VCaP (cell line): ENCODE measurements at regions not wholly inside any gene's neighbourhood (a gene's known extent, or its start where the extent isn't known, plus 50 kb on each side); places are given as distances from the start of the nearest gene placed in this dataset.
A peak's percentile ranks its signal among the peaks of the same experiment; 100 is the strongest.

Source experiments
- H3K27ac ChIP-seq: fragments of 450-650 bp; 2 replicates; pipeline ENCODE4 v1.5.1; 2017
- TF ChIP-seq, protein P1 (sequence below): fragments of 450-650 bp; conservative IDR thresholded peaks from 2 replicates; pipeline ENCODE4 v1.5.1; 2017; ENCODE audit warnings: mild to moderate bottlenecking, moderate library complexity

DNA sequence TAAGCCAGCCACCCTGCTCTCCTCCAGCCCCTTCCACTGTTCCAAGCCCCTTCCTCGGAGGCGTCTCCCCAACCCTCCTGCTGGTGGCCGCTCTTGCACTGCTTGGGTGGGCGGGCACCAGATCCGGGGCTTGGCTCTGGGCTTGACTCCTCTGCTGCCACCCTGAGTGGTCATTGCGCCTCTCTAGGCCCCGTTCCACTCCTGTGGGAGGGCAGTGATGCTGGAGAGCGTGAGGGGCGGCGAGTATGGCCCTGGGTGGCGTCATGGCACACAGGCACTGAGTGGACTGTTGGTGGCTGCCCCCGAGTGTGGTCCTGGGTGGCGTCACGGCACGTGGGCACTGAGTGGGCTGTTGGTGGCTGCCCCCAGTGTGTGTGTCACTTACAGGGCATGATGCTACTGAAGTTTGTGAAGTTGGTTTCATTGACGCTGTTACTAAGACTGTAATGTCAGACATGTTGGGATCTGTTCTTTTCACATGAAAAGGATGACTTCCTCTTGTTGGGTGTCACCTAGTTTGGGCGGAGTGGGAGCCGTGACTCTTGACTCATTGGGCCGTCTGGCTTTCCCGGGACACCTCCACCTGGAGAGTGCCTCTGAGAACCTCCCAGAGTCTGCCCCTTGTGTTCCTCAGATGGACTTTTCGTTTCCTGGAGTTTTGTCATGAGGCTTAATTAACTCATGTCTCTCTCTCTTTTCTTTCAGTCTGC lies 55.9 kb upstream of the HGFAC start:
- TF ChIP-seq, protein P1, sequence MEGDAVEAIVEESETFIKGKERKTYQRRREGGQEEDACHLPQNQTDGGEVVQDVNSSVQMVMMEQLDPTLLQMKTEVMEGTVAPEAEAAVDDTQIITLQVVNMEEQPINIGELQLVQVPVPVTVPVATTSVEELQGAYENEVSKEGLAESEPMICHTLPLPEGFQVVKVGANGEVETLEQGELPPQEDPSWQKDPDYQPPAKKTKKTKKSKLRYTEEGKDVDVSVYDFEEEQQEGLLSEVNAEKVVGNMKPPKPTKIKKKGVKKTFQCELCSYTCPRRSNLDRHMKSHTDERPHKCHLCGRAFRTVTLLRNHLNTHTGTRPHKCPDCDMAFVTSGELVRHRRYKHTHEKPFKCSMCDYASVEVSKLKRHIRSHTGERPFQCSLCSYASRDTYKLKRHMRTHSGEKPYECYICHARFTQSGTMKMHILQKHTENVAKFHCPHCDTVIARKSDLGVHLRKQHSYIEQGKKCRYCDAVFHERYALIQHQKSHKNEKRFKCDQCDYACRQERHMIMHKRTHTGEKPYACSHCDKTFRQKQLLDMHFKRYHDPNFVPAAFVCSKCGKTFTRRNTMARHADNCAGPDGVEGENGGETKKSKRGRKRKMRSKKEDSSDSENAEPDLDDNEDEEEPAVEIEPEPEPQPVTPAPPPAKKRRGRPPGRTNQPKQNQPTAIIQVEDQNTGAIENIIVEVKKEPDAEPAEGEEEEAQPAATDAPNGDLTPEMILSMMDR, result no peak
- no peak overlapping the region; the same call in 1 of the 2 replicates for H3K27ac ChIP-seq

DNA sequence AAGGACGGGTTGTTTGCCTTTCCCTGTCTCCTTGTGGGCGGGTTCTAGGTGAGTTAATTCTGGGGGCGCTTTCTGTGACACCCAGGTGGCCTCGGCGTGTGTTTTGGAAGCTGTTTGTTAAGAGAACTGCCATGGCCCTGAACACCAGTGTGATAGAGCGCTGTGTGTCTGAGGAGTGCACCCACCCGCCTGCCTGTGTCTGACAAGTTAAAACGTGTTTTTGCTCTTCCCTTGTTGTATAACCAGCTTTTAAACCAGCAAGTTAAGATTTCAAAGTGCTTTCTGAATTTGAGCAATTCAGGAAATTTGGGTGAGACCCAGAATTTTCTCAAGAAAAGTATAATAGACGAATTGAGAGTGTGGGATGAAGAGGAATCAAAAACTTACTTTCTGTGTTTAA lies 55.2 kb upstream of the HGFAC start:
- TF ChIP-seq, protein P1, result no peak
- H3K27ac ChIP-seq, result peak overlapping the region; percentile 81

GRCh38 chr4:3387154-3387942 lies 54.4 kb upstream of the HGFAC start:
- peak overlapping the region; percentile 81 for H3K27ac ChIP-seq
- TF ChIP-seq, protein P1, result no peak

- TF ChIP-seq, protein P1, result no peak
- peak overlapping the region; percentile 81 for H3K27ac ChIP-seq
Observed at GRCh38 chr4:3387943-3388361, 53.8 kb upstream of the HGFAC start.

- peak overlapping the region; percentile 81 for H3K27ac ChIP-seq
- TF ChIP-seq, protein P1, result no peak
Observed at GRCh38 chr4:3388471-3389232, 53.1 kb upstream of the HGFAC start.

DNA sequence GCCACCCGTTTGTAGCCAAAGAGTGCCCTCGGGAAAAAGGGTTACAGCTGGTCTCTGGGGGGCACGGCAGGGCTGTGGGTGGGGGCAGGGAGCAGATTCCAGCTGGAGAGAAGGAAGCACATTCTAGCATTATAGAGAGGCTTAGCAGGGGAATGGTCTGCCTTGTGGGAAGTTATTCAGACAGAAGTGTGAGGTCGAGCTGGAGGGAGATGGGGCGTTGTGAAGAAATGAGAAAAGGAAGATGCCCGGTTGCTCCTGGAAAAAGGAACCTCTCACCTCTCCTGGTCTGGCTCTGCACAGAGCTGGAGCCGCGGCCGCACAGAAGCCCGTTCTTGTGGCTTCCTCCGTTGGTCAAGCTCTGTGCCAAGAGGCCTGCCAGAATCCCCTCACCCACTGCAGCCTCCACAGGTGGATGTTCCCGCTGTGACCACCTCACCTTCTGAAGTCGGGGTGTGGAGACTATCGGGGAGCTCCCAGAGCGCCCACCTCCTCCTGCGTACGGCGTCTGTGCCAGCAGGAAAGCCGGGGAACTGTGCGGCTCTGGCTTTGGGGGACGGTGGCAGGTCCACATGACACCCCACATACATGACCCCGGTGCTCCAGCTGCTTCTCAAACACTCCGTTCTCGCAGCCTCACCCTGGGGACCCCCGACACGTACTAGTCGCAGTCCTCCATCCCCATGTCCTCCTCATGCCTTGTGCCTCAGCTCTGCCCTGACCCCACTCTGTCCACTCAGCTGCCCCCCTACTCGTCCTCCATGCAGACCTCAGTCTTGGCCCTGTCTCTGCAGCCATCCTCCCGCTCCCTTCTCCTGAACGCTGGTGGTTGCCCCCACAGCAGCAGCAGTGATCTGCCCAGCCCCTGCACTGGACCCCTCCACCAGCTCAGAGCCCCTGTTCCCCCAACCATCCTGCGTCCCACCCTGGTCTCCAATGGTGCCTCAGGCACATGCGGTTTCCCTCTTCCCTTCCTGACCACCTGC lies 52.2 kb upstream of the HGFAC start:
- TF ChIP-seq, protein P1, result no peak
- H3K27ac ChIP-seq, result peak overlapping the region; percentile 81
